IMR-90 (cell line): ENCODE measurements at regions not wholly inside any gene's neighbourhood (a gene's known extent, or its start where the extent isn't known, plus 50 kb on each side); places are given as distances from the start of the nearest gene placed in this dataset.

Experiments
- ATAC-seq: fragments of 200-7000 bp; cut with Tn5 transposase; 2 replicates; pipeline ENCODE4 v1.9.1; 2020; ENCODE audit warnings: low read depth, mild to moderate bottlenecking, moderate library complexity
- BruUV-seq: library from RNA; stranded (reverse); fragments of 400-500 nt; replicated peaks from 2 replicates; lab custom pipeline; 2021; lab: Mats Ljungman, UMichigan
- CTCF ChIA-PET: fragments of 300-600 bp; formaldehyde crosslinking; extraction: SDS; loops from one replicate; lab custom pipeline; 2021; ENCODE audit warnings: antibody characterized with exemption; lab: Yijun Ruan, JAX
- POLR2A ChIA-PET: fragments of 300-600 bp; sonication (Branson Sonifier 250); formaldehyde crosslinking; loops from one replicate; lab custom pipeline; 2022; ENCODE audit warnings: antibody characterized with exemption; ENCODE audit not compliant: unreplicated experiment; lab: Charles Lee
- DNase-seq: peaks from one replicate; pipeline ENCODE4 v3.0.0; 2013
- H2AFZ ChIP-seq: replicated peaks from 2 replicates; pipeline ENCODE3; 2013; ENCODE audit warnings: low read length, mild to moderate bottlenecking; ENCODE audit not compliant: poor library complexity
- H2AK5ac ChIP-seq: 2 replicates; pipeline ENCODE4 v1.6.1; 2013; ENCODE audit warnings: low read depth, low read length, inconsistent platforms
- H2AK9ac ChIP-seq: replicated peaks from 2 replicates; pipeline ENCODE3; 2013; ENCODE audit warnings: mild to moderate bottlenecking, low read depth, low read length, moderate library complexity; ENCODE audit not compliant: poor library complexity
- H2BK120ac ChIP-seq: 2 replicates; pipeline ENCODE4 v1.6.1; 2013; ENCODE audit warnings: low read depth, low read length, inconsistent platforms
- H2BK15ac ChIP-seq: 3 replicates; pipeline ENCODE4 v1.6.1; 2013; ENCODE audit warnings: low read depth, low read length, inconsistent platforms
- H2BK20ac ChIP-seq: 2 replicates; pipeline ENCODE4 v1.6.1; 2013; ENCODE audit warnings: low read depth, mild to moderate bottlenecking, inconsistent platforms, low read length, moderate library complexity
- H2BK5ac ChIP-seq: 2 replicates; pipeline ENCODE4 v1.6.1; 2013; ENCODE audit warnings: mild to moderate bottlenecking, low read depth, low read length, inconsistent platforms; ENCODE audit not compliant: poor library complexity, severe bottlenecking
- H3K14ac ChIP-seq: replicated peaks from 2 replicates; pipeline ENCODE4 v1.6.1; 2013; ENCODE audit warnings: low read depth, low read length, inconsistent platforms
- H3K18ac ChIP-seq: 2 replicates; pipeline ENCODE4 v1.6.1; 2013; ENCODE audit warnings: low read depth, low read length, control low read depth
- H3K23ac ChIP-seq: 2 replicates; pipeline ENCODE4 v1.6.1; 2013; ENCODE audit warnings: low read depth, low read length, inconsistent platforms
- H3K27ac ChIP-seq: 2 replicates; pipeline ENCODE4 v1.5.1; 2013; ENCODE audit warnings: mild to moderate bottlenecking, control low read depth, low read length; ENCODE audit not compliant: insufficient read depth
- H3K27me3 ChIP-seq: 2 replicates; pipeline ENCODE4 v1.6.1; 2013; ENCODE audit warnings: low read length; ENCODE audit not compliant: control insufficient read depth, insufficient read depth
- H3K36me3 ChIP-seq: 2 replicates; pipeline ENCODE4 v1.6.1; 2013; ENCODE audit warnings: low read length, mixed read lengths; ENCODE audit not compliant: control insufficient read depth, insufficient read depth
- H3K4ac ChIP-seq: 2 replicates; pipeline ENCODE4 v1.6.1; 2013; ENCODE audit warnings: low read depth, low read length, inconsistent platforms
- H3K4me1 ChIP-seq: 2 replicates; pipeline ENCODE4 v1.6.1; 2013; ENCODE audit warnings: low read length, mixed read lengths; ENCODE audit not compliant: control insufficient read depth, insufficient read depth
- H3K4me2 ChIP-seq: 2 replicates; pipeline ENCODE4 v1.6.1; 2013; ENCODE audit warnings: low read depth, mild to moderate bottlenecking, control low read depth, low read length, moderate library complexity
- H3K4me3 ChIP-seq: 2 replicates; pipeline ENCODE4 v1.5.1; 2013; ENCODE audit warnings: low read depth, mild to moderate bottlenecking, control low read depth, low read length, moderate library complexity; ENCODE audit not compliant: insufficient read depth
- H3K56ac ChIP-seq: 2 replicates; pipeline ENCODE4 v1.6.1; 2013; ENCODE audit warnings: low read length, inconsistent platforms; ENCODE audit not compliant: insufficient read depth; ENCODE audit errors: extremely low read depth
- H3K79me1 ChIP-seq, 2 experiments: 2 replicates each; pipeline ENCODE4 v1.6.1; 2013; ENCODE audit warnings: low read length in 2 of 2, inconsistent platforms in 1 of 2, low read depth in 1 of 2
- H3K9ac ChIP-seq: 2 replicates; pipeline ENCODE4 v1.6.1; 2013; ENCODE audit warnings: low read depth, low read length, control low read depth
- H3K9me1 ChIP-seq: 2 replicates; pipeline ENCODE4 v1.6.1; 2013; ENCODE audit warnings: low read length, inconsistent platforms; ENCODE audit not compliant: insufficient read depth
- H3K9me3 ChIP-seq: 2 replicates; pipeline ENCODE4 v1.6.1; 2013; ENCODE audit warnings: low read length; ENCODE audit not compliant: control insufficient read depth, insufficient read depth
- H4K20me1 ChIP-seq: 2 replicates; pipeline ENCODE4 v1.6.1; 2013; ENCODE audit warnings: low read length, inconsistent platforms; ENCODE audit not compliant: insufficient read depth
- H4K5ac ChIP-seq: 2 replicates; pipeline ENCODE4 v1.6.1; 2013; ENCODE audit warnings: mild to moderate bottlenecking, low read depth, low read length, control low read depth
- H4K8ac ChIP-seq, 2 experiments: 2 replicates each; pipeline ENCODE4 v1.6.1; 2013; ENCODE audit warnings: low read depth in 2 of 2, low read length in 2 of 2, control low read depth in 1 of 2, inconsistent platforms in 1 of 2
- H4K91ac ChIP-seq: 2 replicates; pipeline ENCODE4 v1.6.1; 2013; ENCODE audit warnings: low read depth, low read length, inconsistent platforms; ENCODE audit not compliant: insufficient read depth
- CHD1 ChIP-seq: IDR thresholded peaks from 2 replicates; pipeline ENCODE4 v1.6.1; 2012; ENCODE audit warnings: low read depth, low read length, improper control_type of control experiment
- MAFK ChIP-seq: IDR thresholded peaks from 2 replicates; pipeline ENCODE4 v1.6.1; 2012; ENCODE audit warnings: low read depth, low read length, improper control_type of control experiment
- MXI1 ChIP-seq: IDR thresholded peaks from 2 replicates; pipeline ENCODE4 v1.6.1; 2012; ENCODE audit warnings: low read depth, mild to moderate bottlenecking, low read length, moderate library complexity, borderline replicate concordance
- NFE2L2 ChIP-seq: fragments of 150-350 bp; IDR thresholded peaks from 2 replicates; pipeline ENCODE4 v1.6.1; 2016; ENCODE audit warnings: low read depth, mild to moderate bottlenecking, low read length
- POLR2A ChIP-seq: IDR thresholded peaks from 2 replicates; pipeline ENCODE4 v1.6.1; 2012; ENCODE audit warnings: mild to moderate bottlenecking, low read depth, low read length
- RAD21 ChIP-seq: IDR thresholded peaks from 2 replicates; pipeline ENCODE4 v1.6.1; 2012; ENCODE audit warnings: low read length, improper control_type of control experiment
- RCOR1 ChIP-seq: IDR thresholded peaks from 2 replicates; pipeline ENCODE4 v1.6.1; 2012; ENCODE audit warnings: mild to moderate bottlenecking, low read length, improper control_type of control experiment; ENCODE audit not compliant: insufficient replicate concordance
- WGBS, 2 experiments: methylation state at CpG; one replicate each; pipeline versions ENCODE4 v1.1.5 to v1.1.7; 2013; ENCODE audit warnings: missing lambda C conversion rate in 2 of 2; ENCODE audit not compliant: insufficient read length in 1 of 2; ENCODE audit errors: extremely low coverage in 2 of 2; 5-methylcytosine and 5-hydroxymethylcytosine counted together
- dilution Hi-C: fragments of 300-500 bp; cut with HindIII; formaldehyde crosslinking; loops from one replicate; pipeline ENCODE4 v1.14.3; 2018; ENCODE audit warnings: low sequenced_read_pairs; ENCODE audit not compliant: unreplicated experiment
- in situ Hi-C: fragments of 300-500 bp; cut with MboI; formaldehyde crosslinking; loops from 3 replicates; pipeline ENCODE4 v1.14.3; 2019; ENCODE audit warnings: low sequenced_read_pairs, inconsistent platforms, mixed read lengths
- intact Hi-C: fragments of 100-400 bp; cut with micrococcal nuclease; formaldehyde crosslinking; loops from 2 replicates; pipeline ENCODE4 v1.10.0; 2022
- TF ChIP-seq, protein P1 (sequence below): fragments of 150-350 bp; IDR thresholded peaks from 2 replicates; pipeline ENCODE4 v1.6.1; 2017; ENCODE audit warnings: mild to moderate bottlenecking, antibody characterized with exemption, low read length, low read depth

GRCh38 chr4:30844861-30845582 is 124.9 kb downstream of the PCDH7 start:
- Histone ChIP-seq H4K8ac (no peak overlapping the region), H2AK9ac (no peak overlapping the region), H3K9ac (no peak overlapping the region), H3K36me3 (no peaks in the 10 kb centered on the region), H3K9me3 (no peaks in the 10 kb centered on the region), H2BK5ac (no peak overlapping the region), H3K27ac (no peak overlapping the region), H2AK5ac (no peak overlapping the region), H2BK120ac (no peak overlapping the region), H3K4me3 (no peak overlapping the region), H3K79me1 (no peaks in the 10 kb centered on the region), H3K23ac (no peak overlapping the region), H2BK15ac (no peak overlapping the region), H3K14ac (no peak overlapping the region), H3K4me2 (no peak overlapping the region), H3K27me3 (no peaks in the 10 kb centered on the region), H3K4ac (no peak overlapping the region), H4K20me1 (no peaks in the 10 kb centered on the region), H2BK20ac (no peak overlapping the region), H4K5ac (no peak overlapping the region), H3K9me1 (no peaks in the 10 kb centered on the region), H2AFZ (no peak overlapping the region), H4K91ac (no peak overlapping the region), H3K18ac (no peak overlapping the region), H3K56ac (no peak overlapping the region), H3K4me1 (peaks cover 2% of the 10 kb centered on the region)
- ATAC-seq (no peak), DNase-seq (no peak)
- in situ Hi-C loops = no loop called here
- BruUV-seq = no TSS peak
- WGBS, 2 experiments = no CpG with 5 or more reads among the region's 3 CpGs
- dilution Hi-C loops = no loop called here
- TF ChIP-seq MXI1 = no peak
- no peak for TF ChIP-seq NFE2L2
- TF ChIP-seq RAD21 = no peak
- TF ChIP-seq CHD1 = no peak
- peak; percentile 91 for TF ChIP-seq MAFK
- no peak for TF ChIP-seq RCOR1
- TF ChIP-seq POLR2A = no peak
- TF ChIP-seq, protein P1, sequence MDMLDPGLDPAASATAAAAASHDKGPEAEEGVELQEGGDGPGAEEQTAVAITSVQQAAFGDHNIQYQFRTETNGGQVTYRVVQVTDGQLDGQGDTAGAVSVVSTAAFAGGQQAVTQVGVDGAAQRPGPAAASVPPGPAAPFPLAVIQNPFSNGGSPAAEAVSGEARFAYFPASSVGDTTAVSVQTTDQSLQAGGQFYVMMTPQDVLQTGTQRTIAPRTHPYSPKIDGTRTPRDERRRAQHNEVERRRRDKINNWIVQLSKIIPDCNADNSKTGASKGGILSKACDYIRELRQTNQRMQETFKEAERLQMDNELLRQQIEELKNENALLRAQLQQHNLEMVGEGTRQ = no peak
- intact Hi-C loops = no loop called here
- ChIA-PET CTCF (no interaction called here), POLR2A (interaction anchor here (0.5 kb wide), 1 partner anchor 21 kb away, joined by 12 read pairs; no protein-coding TSS in a partner anchor)
